ENCODE measurements at regions not wholly inside any gene's neighbourhood (a gene's known extent, or its start where the extent isn't known, plus 50 kb on each side); places are given as distances from the start of the nearest gene placed in this dataset.

DNA sequence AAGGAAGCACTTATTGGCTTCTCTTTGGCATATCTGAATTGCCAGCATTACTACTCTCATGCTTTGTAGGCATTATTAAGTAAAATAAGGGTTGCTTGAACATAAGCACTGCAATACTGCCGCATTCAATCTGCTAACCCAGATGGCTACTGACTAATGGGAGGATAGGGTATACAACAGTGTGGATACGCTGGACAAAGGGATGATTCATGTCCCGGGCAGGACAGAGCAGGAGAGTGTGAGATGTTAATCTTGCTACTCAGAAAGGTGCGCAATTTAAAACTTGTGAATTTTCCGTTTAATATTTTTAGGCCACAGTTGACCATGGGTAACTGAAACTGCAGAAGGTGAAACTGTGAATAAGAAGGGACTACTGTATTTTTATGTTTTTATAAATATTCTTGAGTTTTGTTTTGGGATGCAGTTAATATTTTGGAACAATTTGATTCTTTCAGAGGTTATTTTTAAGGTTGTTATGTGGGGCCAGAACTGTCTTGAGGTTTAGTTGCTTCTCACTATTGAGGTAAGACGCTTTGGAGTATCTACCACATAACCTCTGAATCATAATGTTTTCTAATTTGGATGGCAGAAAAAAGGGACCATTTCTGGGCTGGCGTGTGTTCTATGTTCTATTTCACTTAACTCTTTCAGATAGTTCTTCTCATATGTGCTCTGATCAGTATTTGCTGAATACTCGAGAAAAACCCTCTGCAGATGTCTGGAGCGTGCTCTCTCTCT is 75.7 kb upstream of the SYPL1 start:
- H3K79me1 ChIP-seq (ENCODE audit: insufficient read depth, low read depth, low read length, poor library complexity, severe bottlenecking), result no peaks in the 10 kb centered on the region
- H4K91ac ChIP-seq (ENCODE audit: insufficient read length, low read depth, low read length), result no peak overlapping the region
- H3K4me1 ChIP-seq (ENCODE audit: insufficient read depth, low read length), result no peaks in the 10 kb centered on the region
- Mint-ChIP-seq H3K36me3 (ENCODE audit: insufficient read depth in 1 of 3, low read depth in 3 of 3) (peaks cover 0 to 3% (median 0%) of the 10 kb centered on the region in 3 experiments; a peak in 1 of 7 replicates), H3K27ac (no peak overlapping the region), H3K4me3 (no peak overlapping the region), H3K27me3 (ENCODE audit: low read depth) (no peaks in the 10 kb centered on the region), H3K4me1 (no peaks in the 10 kb centered on the region), H3K9me3 (no peaks in the 10 kb centered on the region)
- no peak overlapping the region for H3K4me2 ChIP-seq (ENCODE audit: insufficient read depth, insufficient read length, low read length)
- H3K23me2 ChIP-seq (ENCODE audit: insufficient read length, low read depth, low read length, poor library complexity, severe bottlenecking), result no peaks in the 10 kb centered on the region
- no peak overlapping the region for H3K27ac ChIP-seq (ENCODE audit: insufficient read length, low read depth, low read length)
- no peak overlapping the region for H2AFZ ChIP-seq (ENCODE audit: low read length)
- H3K9me3 ChIP-seq (ENCODE audit: control insufficient read depth, low read depth, low read length), result no peaks in the 10 kb centered on the region
- no peak for DNase-seq
- no peak overlapping the region for H4K5ac ChIP-seq (ENCODE audit: insufficient read length, low read depth, low read length)
- H2BK120ac ChIP-seq (ENCODE audit: low read depth, low read length, poor library complexity, severe bottlenecking), result no peak overlapping the region
- no peak overlapping the region for H3K14ac ChIP-seq (ENCODE audit: insufficient read depth, low read length)
- no peak overlapping the region for H3K9ac ChIP-seq (ENCODE audit: extremely low read depth, insufficient read length, low read length)
- TF ChIP-seq, protein P1, sequence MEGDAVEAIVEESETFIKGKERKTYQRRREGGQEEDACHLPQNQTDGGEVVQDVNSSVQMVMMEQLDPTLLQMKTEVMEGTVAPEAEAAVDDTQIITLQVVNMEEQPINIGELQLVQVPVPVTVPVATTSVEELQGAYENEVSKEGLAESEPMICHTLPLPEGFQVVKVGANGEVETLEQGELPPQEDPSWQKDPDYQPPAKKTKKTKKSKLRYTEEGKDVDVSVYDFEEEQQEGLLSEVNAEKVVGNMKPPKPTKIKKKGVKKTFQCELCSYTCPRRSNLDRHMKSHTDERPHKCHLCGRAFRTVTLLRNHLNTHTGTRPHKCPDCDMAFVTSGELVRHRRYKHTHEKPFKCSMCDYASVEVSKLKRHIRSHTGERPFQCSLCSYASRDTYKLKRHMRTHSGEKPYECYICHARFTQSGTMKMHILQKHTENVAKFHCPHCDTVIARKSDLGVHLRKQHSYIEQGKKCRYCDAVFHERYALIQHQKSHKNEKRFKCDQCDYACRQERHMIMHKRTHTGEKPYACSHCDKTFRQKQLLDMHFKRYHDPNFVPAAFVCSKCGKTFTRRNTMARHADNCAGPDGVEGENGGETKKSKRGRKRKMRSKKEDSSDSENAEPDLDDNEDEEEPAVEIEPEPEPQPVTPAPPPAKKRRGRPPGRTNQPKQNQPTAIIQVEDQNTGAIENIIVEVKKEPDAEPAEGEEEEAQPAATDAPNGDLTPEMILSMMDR (conservative IDR thresholded peaks at IDR 0.05), result no peak
- no peaks in the 10 kb centered on the region for H4K20me1 ChIP-seq (ENCODE audit: control insufficient read depth, insufficient read depth, insufficient read length)
- H2BK5ac ChIP-seq (ENCODE audit: insufficient read length, low read length), result no peak overlapping the region
- H3K56ac ChIP-seq (ENCODE audit: insufficient read length, low read depth, low read length), result no peak overlapping the region
- no peak overlapping the region for H3K4ac ChIP-seq (ENCODE audit: low read depth, low read length)
- no peak overlapping the region for H3K23ac ChIP-seq (ENCODE audit: insufficient read length, low read depth, low read length)
- no peak overlapping the region for H2AK5ac ChIP-seq (ENCODE audit: insufficient read length, low read length)
- no peak overlapping the region for H2BK15ac ChIP-seq (ENCODE audit: low read depth, low read length)
- H2BK20ac ChIP-seq (ENCODE audit: low read depth, low read length, poor library complexity, severe bottlenecking), result no peak overlapping the region
- no peak overlapping the region for H3T11ph ChIP-seq (ENCODE audit: low read length)
- no peaks in the 10 kb centered on the region for H3K27me3 ChIP-seq (ENCODE audit: insufficient read depth, low read length)
- H3K79me2 ChIP-seq (ENCODE audit: insufficient read depth, low read length), result no peaks in the 10 kb centered on the region
- H2BK12ac ChIP-seq (ENCODE audit: insufficient read length, low read depth, low read length), result no peak overlapping the region
- H3K18ac ChIP-seq (ENCODE audit: insufficient read length, low read depth, low read length), result no peak overlapping the region
- H4K8ac ChIP-seq (replicated peaks; ENCODE audit: insufficient read length, low read depth, low read length), result no peak overlapping the region
- WGBS (ENCODE audit: extremely low coverage, insufficient read length, low lambda C conversion rate), result no CpG with 5 or more reads among the region's 9 CpGs
